HEK293 (cell line): ENCODE measurements at regions not wholly inside any gene's neighbourhood (a gene's known extent, or its start where the extent isn't known, plus 50 kb on each side); places are given as distances from the start of the nearest gene placed in this dataset.
"Not testable (repeated sequence)": the region's sequence is repeated elsewhere in the genome, so short reads cannot be mapped to it uniquely, and the experiment has no call there.

Experiments
- CTCF ChIA-PET: fragments of 350-600 bp; formaldehyde crosslinking; extraction: SDS; loops from one replicate; lab custom pipeline; 2021; ENCODE audit warnings: antibody characterized with exemption; lab: Yijun Ruan, JAX
- POLR2A ChIA-PET: fragments of 300-600 bp; formaldehyde crosslinking; extraction: SDS; loops from one replicate; lab custom pipeline; 2020; ENCODE audit warnings: antibody characterized with exemption, inconsistent platforms; lab: Yijun Ruan, JAX
- H3K27ac ChIP-seq: fragments of 200-500 bp; sonication (Bioruptor generic); 2 replicates; pipeline ENCODE4 v1.5.1; 2014; ENCODE audit warnings: low read depth, low read length, control low read depth, inconsistent platforms; ENCODE audit errors: extremely low read depth
- H3K36me3 ChIP-seq, 2 experiments: fragments of 200-500 bp in 1 of 2; sonication (Bioruptor generic) in 1 of 2; 1 replicate in 1 of 2; 2 replicates in 1 of 2; pipeline ENCODE4 v1.5.1; 2014 to 2017; ENCODE audit warnings: inconsistent platforms in 2 of 2, low read length in 2 of 2; ENCODE audit not compliant: control insufficient read depth in 2 of 2, insufficient read depth in 1 of 2
- H3K4me1 ChIP-seq: fragments of 200-500 bp; sonication (Bioruptor generic); 2 replicates; pipeline ENCODE4 v1.5.1; 2014; ENCODE audit warnings: mild to moderate bottlenecking, low read length, inconsistent platforms; ENCODE audit not compliant: control insufficient read depth, insufficient read depth
- H3K4me3 ChIP-seq: 2 replicates; pipeline ENCODE4 v1.5.1; 2011; ENCODE audit warnings: low read depth, mild to moderate bottlenecking, control low read depth, low read length, moderate library complexity
- H3K9me3 ChIP-seq: fragments of 200-500 bp; sonication (Bioruptor generic); 2 replicates; pipeline ENCODE4 v1.5.1; 2014; ENCODE audit warnings: low read depth, low read length, inconsistent platforms; ENCODE audit not compliant: control insufficient read depth, insufficient read depth
- GLI2 ChIP-seq: fragments of 450-650 bp; formaldehyde crosslinking; IDR thresholded peaks from 2 replicates; pipeline ENCODE4; 2017; ENCODE audit warnings: missing biosample characterization, missing genetic modification characterization, low read depth, borderline replicate concordance
- IKZF3 ChIP-seq: fragments of 450-650 bp; IDR thresholded peaks from 2 replicates; pipeline ENCODE4 v1.5.0; 2018; ENCODE audit warnings: missing biosample characterization, mild to moderate bottlenecking, missing genetic modification characterization, moderate library complexity
- KLF8 ChIP-seq: fragments of 450-650 bp; formaldehyde crosslinking; IDR thresholded peaks from 2 replicates; pipeline ENCODE4 v1.5.1; 2016; ENCODE audit warnings: missing biosample characterization, missing genetic modification characterization
- SCRT2 ChIP-seq: fragments of 450-650 bp; formaldehyde crosslinking; IDR thresholded peaks from 2 replicates; pipeline ENCODE4 v1.5.1; 2016; ENCODE audit warnings: missing biosample characterization, missing genetic modification characterization
- SETDB1 ChIP-seq: IDR thresholded peaks from one replicate; pipeline ENCODE4 v1.6.1; 2017; ENCODE audit warnings: mild to moderate bottlenecking, low read length, moderate library complexity, mixed read lengths; ENCODE audit not compliant: insufficient read length
- TSHZ1 ChIP-seq: fragments of 450-650 bp; formaldehyde crosslinking; IDR thresholded peaks from 2 replicates; pipeline ENCODE4 v1.5.1; 2016; ENCODE audit warnings: missing biosample characterization, missing genetic modification characterization, borderline replicate concordance
- ZBTB20 ChIP-seq: fragments of 450-650 bp; formaldehyde crosslinking; IDR thresholded peaks from 2 replicates; pipeline ENCODE4 v1.5.1; 2016; ENCODE audit warnings: missing biosample characterization, missing genetic modification characterization
- ZBTB7A ChIP-seq: fragments of 450-650 bp; formaldehyde crosslinking; IDR thresholded peaks from 2 replicates; pipeline ENCODE4 v1.5.1; 2016; ENCODE audit warnings: low read depth, missing biosample characterization, missing genetic modification characterization
- ZNF138 ChIP-seq: fragments of 450-650 bp; formaldehyde crosslinking; IDR thresholded peaks from 2 replicates; pipeline ENCODE4 v1.5.1; 2016; ENCODE audit warnings: missing biosample characterization, missing genetic modification characterization, borderline replicate concordance
- ZNF157 ChIP-seq: fragments of 450-650 bp; formaldehyde crosslinking; IDR thresholded peaks from 2 replicates; pipeline ENCODE4 v1.5.1; 2016; ENCODE audit warnings: missing biosample characterization, missing genetic modification characterization
- ZNF544 ChIP-seq: fragments of 450-650 bp; formaldehyde crosslinking; IDR thresholded peaks from 2 replicates; pipeline ENCODE4 v1.5.0; 2017; ENCODE audit warnings: missing biosample characterization, missing genetic modification characterization
- ZNF645 ChIP-seq: fragments of 450-650 bp; formaldehyde crosslinking; IDR thresholded peaks from 2 replicates; pipeline ENCODE4; 2016; ENCODE audit warnings: missing biosample characterization, missing genetic modification characterization
- ZNF654 ChIP-seq: fragments of 450-650 bp; formaldehyde crosslinking; IDR thresholded peaks from 2 replicates; pipeline ENCODE4 v1.5.1; 2016; ENCODE audit warnings: low read depth, missing biosample characterization, missing genetic modification characterization
- ZNF747 ChIP-seq: fragments of 450-650 bp; formaldehyde crosslinking; IDR thresholded peaks from 2 replicates; pipeline ENCODE4 v1.5.1; 2016; ENCODE audit warnings: missing biosample characterization, missing genetic modification characterization
- ZNF791 ChIP-seq: fragments of 450-650 bp; formaldehyde crosslinking; IDR thresholded peaks from 2 replicates; pipeline ENCODE4 v1.5.1; 2016; ENCODE audit warnings: missing biosample characterization, missing genetic modification characterization
- TF ChIP-seq, protein P1 (sequence below): fragments of 450-650 bp; formaldehyde crosslinking; IDR thresholded peaks from 2 replicates; pipeline ENCODE4 v1.5.1; 2016; ENCODE audit warnings: missing biosample characterization, missing genetic modification characterization

GRCh38 chr1:147103416-147104155, 68.7 kb downstream of the PRKAB2 start:
- peak; percentile 35; the same call in 1 of the 2 replicates for TF ChIP-seq SCRT2 (tag by site-specific recombination)
- H3K9me3 ChIP-seq, H3K27ac ChIP-seq, H3K4me3 ChIP-seq, POLR2A ChIA-PET, H3K36me3 ChIP-seq, H3K4me1 ChIP-seq: not testable (repeated sequence)
- CTCF ChIA-PET: interaction anchor here (0.7 kb wide), 1 partner anchor 13 kb away, joined by 3 read pairs; no protein-coding TSS in a partner anchor

- Histone ChIP-seq H3K27ac (no peak overlapping the region), H3K4me1 (no peaks in the 10 kb centered on the region), H3K36me3 (no peaks in the 10 kb centered on the region), H3K4me3 (no peak overlapping the region), H3K9me3 (no peaks in the 10 kb centered on the region)
- ChIA-PET POLR2A (no interaction called here), CTCF (no interaction called here)
- TF ChIP-seq, protein P1, sequence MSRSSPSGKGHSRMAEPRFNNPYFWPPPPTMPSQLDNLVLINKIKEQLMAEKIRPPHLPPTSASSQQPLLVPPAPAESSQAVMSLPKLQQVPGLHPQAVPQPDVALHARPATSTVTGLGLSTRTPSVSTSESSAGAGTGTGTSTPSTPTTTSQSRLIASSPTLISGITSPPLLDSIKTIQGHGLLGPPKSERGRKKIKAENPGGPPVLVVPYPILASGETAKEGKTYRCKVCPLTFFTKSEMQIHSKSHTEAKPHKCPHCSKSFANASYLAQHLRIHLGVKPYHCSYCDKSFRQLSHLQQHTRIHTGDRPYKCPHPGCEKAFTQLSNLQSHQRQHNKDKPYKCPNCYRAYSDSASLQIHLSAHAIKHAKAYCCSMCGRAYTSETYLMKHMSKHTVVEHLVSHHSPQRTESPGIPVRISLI (tag by site-specific recombination): no peak
- TF ChIP-seq GLI2 (tag by site-specific recombination) (no peak), IKZF3 (tag by site-specific recombination) (no peak), TSHZ1 (tag by site-specific recombination) (no peak), ZNF157 (tag by site-specific recombination) (no peak), ZNF544 (tag by site-specific recombination) (no peak), ZBTB20 (tag by site-specific recombination) (no peak), ZNF645 (tag by site-specific recombination) (no peak), KLF8 (tag by site-specific recombination) (no peak), ZNF747 (tag by site-specific recombination) (no peak), ZBTB7A (tag by site-specific recombination) (no peak), ZNF138 (tag by site-specific recombination) (no peak), ZNF791 (tag by site-specific recombination) (no peak)
Measured at GRCh38 chr1:147099192-147099591, 73.1 kb downstream of the PRKAB2 start.

DNA sequence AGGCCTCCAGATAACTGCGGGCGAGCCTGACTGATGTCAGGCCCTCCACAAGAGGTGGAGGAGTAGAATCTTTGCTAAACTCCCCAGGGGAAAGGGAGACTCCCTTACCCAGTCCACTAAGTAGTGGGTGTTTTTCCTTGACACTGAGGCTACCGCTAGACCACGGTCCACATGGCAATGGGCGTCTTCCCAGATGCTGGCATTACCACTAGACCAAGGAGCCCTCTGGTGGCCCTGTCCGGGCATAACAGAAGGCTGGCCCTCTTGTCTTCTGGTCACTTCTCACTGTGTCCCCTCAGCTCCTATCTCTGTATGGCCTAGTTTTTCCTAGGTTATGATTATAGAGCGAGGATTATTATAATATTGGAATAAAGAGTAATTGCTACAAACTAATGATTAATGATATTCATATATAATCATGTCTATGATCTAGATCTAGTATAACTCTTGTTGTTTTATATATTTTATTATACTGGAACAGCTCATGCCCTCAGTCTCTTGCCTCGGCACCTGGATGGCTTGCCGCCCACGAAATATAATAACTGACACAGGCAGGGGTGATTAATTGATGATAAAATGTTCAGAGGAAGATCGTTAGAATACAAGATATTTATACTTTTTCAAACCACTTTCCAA, 73.8 kb downstream of the PRKAB2 start:
- peak; percentile 19 for TF ChIP-seq SETDB1
- TF ChIP-seq ZNF654 (tag by site-specific recombination): peak; percentile 38; the same call in 1 of the 2 replicates
- TF ChIP-seq, all 188 proteins: peak for 2; not testable (repeated sequence) for 186
- H3K9me3 ChIP-seq, H3K27ac ChIP-seq, H3K36me3 ChIP-seq, POLR2A ChIA-PET, H3K4me1 ChIP-seq, H3K4me3 ChIP-seq: not testable (repeated sequence)
- CTCF ChIA-PET: interaction anchor here (0.7 to 0.8 kb wide), 2 partner anchors 125 to 204 kb away, joined by 3 to 4 read pairs; no protein-coding TSS in a partner anchor
